Superior temporal gyrus (tissue), 1 donor: ENCODE measurements at regions not wholly inside any gene's neighbourhood (a gene's known extent, or its start where the extent isn't known, plus 50 kb on each side); places are given as distances from the start of the nearest gene placed in this dataset.
A peak's percentile ranks its signal among the peaks of the same experiment; 100 is the strongest.

Experiments used
- DNase-seq: peaks from one replicate; pipeline ENCODE4 v3.0.0-alpha.2; 2016; ENCODE audit errors: extremely low spot score

DNA sequence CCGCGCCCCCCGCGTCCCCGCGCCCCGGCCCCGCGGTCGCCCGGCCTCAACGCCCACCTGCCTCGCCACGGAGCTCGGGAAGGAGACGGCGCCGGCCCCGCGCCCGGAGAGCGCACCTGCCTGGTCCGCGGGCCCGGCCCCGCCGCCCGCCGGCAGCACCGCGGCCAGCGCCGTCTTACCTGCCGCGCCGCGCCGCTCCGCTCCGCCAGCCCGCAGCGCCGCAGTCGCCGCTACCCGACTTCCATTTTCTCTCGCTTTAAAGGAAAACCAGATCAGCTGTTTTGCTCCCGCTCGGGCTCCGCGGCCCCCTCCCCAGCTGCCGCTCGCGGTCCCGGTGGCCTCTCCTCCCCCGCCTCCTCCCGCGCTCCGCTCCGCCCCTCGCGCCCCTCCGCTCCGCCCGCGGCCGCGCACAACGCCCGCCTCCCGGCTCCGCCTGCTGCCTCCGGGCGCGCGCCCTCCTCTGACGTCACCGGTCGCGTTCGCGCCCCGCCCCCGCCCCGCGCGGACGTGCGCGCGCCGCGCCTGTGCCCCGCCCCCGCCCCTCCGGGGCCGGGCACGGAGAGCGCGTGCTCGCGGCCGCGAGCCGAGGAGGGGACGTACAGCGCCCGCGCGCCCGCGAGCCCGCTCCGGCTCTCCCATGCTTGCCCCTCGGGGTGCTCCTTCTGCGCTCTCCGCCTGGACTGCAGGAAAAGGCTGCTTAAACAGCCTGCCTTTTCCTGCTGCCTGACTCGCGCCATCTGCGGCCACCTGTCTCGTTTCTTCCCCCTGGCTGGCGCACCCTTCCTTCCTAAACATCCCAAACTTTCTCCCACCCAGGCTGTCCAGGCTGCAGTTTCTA lies 159.8 kb upstream of the CHRNA7 start, which contains the start of gene OTUD7A:
Gene OTUD7A (minus strand): TSS at position 346 of the 838 bp plus-strand sequence.
- peak; percentile 91 for DNase-seq

DNA sequence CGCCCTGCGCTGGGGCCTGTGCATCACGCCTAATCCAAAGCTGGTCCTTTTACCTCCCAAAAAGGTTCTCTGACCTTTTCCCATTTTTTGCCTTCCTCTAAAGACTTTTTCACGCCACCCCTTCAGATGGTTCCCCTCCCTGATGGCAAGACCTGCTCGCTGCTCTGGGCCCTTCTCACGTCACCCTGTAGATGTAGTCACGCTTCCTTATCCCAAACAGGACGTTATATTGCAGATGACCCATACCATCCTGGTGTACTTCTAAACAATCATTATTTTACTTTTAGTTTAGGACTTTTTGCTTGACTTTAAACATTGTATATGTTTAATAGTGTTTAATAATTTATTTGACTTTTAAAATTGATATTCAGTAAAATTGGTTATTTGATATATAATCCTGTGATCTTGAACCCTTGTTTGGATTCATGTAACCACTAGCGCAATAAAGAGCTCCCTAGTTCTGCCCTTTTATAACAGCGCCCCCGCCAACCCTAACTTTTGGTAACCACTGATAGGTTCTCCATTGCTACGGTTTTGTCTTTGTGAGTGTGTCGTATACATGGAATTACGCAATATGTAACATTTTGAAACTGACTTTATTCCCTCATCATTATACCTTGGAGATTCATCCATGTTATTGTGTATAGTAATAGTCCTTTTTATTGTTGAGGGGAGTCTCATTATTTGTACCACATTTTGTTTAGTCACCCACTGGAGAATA lies 159.0 kb upstream of the CHRNA7 start:
- DNase-seq = no peak

DNA sequence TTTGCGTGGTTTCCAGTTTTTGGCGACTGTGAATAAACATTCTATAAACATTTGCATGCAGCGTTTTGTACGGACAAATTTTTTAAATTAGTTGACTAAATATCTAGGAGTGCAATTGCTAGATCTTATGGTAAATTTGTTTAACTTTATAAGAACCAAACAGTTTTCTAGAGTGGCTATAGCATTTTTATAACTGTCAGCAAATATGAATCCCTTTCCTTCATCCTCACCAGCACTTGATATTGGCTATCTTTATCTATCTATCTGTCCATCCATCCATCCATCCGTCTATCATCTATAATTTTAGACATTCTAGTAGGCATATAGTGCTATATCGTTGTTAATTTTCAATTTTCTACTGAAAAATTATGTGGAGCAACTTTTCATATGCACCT lies 158.4 kb upstream of the CHRNA7 start:
- DNase-seq = no peak

DNA sequence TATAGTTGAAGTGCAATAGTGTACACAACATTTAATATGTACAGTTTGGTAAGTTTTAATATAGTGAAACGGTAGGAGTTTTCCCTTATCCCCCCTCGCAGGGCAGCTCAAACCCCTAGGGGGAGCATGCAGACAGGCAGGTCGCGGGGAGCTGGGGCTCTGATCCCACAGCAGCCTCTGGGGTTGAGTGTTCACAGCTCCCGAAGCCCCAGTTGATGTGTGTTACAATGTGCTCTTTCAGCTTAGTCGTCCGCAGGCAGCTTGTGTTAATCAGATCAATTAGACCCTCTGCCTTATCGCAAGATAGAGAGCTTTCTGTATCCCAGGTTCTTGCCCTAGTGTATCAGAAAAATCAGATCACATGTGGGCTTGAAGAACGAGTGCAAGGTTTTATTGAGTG lies 143.1 kb upstream of the CHRNA7 start:
- DNase-seq = no peak

DNA sequence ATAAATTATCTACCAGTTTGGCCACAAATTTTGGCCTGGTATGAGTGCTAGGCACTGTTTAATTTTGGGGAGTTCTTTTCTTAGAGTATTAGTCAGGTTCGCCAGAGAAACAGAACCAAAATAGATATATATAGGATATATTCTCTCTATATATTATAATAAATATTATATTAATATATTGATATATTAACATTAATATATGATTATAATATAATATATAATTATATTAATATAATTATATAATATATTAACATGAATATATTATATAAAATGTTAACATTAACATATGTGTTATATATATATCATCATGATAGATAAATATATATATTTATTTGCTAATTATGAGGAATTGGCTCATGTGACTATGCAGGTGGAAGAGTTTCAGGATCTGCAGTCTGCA lies 137.8 kb upstream of the CHRNA7 start:
- no peak for DNase-seq

DNA sequence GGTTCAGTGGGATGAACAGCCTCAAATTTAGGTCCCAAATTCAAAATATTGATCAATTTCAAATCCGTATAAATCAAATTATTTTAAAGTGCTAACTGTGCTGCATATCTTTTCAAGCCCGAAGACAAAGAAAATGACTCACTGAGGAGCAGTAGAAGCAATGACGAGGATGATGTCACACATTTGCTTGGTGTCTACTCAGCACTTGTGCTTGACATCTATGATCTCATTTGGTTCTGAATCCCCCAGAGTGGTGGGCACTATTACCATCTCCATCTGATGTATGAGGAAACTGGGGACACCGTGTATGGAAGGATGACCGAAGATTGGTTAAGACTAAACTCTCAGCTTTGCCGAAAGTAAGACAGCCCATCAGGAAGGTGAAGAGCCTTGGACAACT lies 136.5 kb upstream of the CHRNA7 start:
- DNase-seq = no peak

DNA sequence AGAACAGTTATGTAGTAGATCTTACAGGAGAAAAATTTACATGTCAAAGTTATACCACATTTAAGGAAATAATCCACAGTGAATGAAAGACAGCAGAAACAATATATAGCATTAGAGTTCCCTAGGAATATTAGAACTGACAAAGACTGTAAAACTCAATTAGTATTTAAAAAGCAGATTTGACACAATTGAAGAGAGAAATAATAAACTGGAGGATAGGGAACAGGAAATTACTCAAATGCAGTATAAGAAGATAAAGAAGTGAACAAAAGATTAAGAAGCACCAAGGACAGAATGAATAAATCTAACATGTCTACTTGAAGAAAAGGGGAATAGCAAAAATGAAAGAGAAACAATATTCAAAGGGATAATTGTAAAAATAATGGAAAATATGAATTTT lies 132.6 kb upstream of the CHRNA7 start:
- no peak for DNase-seq

DNA sequence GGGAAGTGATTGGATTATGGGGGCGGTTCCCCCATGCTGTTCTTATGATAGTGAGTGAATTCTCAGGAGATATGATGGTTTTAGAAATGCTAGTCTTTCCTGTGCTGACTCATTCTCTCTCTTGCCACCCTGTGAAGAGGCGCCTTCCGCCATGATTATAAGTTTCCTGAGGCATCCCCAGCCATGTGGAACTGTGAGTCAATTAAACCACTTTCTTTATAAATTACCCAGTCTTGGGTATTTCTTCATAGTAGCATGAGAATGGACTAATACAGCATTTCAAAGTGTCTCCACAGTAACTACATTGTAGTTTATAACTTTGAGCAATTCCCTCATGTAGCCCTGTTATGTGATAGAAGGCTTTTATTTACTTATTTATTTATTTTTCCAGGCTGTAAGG lies 128.8 kb upstream of the CHRNA7 start:
- DNase-seq = no peak

DNA sequence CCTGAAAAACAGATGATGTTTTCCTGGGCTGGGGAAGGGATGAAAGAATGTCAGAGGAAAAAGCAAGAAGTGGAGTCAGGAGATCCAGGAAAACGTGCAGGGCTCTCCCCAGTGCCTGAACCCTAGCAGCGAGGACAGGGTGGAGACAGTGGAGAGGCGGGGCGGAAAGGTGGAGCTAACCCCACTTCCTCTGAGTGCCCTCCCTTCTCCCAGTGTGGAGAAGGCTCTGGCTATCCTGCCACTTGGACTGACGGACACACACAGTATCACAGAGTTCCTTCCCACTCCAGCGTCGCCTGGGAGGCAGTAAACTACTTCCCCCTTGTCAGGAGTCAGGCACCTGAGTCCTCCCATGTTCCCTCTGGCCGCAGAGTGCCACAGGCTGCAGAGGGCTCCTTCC lies 125.3 kb upstream of the CHRNA7 start:
- no peak for DNase-seq

DNA sequence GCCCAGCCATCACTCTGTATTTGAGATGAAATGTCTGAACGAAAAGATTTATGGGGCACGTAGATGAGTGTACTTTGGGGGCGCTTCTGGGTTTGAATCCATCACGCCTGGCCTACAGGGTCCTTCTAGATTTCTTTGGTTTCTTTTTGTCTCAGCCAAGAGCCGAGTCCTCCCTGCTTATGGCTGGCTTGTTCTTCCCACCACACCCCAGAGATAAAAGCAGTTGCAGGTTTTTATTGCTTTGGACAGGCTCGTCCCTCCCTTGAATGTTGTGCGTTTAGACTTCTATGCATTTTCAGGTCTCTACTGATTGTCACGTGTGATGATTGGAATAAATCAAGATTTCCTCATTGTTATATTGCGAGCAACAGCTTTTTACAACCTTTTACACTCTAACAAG lies 104.8 kb upstream of the CHRNA7 start:
- no peak for DNase-seq

DNA sequence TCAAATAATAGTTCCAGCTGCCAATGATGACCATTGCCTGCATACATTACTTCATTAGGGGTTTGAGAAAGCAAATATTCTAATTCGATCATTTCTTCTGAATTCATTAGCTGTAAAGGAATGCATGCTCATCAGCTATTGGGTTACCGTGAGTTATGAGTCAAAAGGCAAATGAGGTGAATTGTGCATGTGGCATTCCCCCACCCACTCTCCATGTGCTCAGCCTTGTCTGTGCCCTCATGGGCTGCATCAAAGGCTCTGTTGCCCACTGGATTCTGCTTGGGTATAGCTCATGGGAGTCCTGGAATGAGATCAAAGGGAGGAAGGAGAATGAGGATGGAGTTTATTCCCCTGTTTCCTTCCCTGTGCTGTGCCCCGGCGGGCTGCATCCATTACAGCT lies 99.3 kb upstream of the CHRNA7 start:
- no peak for DNase-seq

DNA sequence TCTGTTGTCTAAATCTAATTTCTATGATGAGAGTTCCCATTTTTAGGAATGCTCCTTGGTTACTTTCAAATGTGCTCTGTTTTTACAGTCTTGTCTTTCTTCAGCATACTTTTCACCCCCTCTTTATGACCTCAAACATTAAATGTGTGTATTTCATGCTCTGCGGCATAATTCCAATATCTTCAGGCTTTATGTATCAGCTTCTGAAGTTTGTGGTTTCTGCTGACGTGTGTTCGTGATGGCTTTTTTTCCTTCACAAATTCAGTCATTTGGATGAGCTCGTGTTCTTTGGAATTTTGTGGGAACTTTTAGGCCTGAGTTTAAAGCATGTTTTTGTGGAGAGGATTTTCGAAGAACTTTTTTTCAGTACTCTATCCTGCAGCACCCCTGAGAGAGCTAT lies 97.7 kb upstream of the CHRNA7 start:
- no peak for DNase-seq

DNA sequence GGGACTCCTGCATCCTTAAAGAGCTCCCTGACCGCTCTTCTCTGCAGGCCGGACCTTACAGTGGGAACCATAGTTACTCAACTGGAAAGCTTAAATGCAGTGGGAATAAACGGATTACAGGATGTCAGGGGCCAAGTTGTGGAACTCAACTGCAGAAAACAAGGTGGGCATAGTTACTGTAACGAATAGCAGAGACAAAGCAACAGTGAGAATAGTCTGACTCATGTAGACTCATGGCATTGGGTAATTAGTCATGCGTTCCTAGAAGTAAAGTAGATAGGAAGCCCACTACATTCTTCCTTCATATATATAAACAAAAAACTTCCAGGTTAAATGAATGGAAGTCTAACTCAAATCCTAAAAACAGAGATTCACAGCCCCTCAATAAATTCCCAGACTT lies 95.5 kb upstream of the CHRNA7 start:
- DNase-seq = no peak

DNA sequence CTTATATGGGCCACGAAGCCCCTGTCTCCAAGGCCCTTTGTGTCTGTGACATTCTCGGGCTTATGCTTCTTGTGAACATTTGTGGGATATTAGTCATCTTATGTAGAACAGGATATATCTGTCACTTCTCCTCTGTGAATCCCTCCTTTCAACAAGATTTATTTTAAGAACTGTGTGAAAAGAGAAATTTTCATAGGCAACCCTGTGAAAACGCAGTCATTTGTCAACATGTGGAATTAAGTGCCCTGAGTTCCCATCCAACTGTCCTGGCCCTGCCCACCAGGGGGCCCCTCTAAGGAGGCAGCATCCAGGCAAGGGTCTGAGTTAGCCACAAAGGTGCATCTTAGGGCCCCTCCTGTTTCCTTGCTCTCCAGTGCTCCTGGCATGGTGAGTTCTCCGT lies 76.8 kb upstream of the CHRNA7 start:
- DNase-seq = peak; percentile 39

DNA sequence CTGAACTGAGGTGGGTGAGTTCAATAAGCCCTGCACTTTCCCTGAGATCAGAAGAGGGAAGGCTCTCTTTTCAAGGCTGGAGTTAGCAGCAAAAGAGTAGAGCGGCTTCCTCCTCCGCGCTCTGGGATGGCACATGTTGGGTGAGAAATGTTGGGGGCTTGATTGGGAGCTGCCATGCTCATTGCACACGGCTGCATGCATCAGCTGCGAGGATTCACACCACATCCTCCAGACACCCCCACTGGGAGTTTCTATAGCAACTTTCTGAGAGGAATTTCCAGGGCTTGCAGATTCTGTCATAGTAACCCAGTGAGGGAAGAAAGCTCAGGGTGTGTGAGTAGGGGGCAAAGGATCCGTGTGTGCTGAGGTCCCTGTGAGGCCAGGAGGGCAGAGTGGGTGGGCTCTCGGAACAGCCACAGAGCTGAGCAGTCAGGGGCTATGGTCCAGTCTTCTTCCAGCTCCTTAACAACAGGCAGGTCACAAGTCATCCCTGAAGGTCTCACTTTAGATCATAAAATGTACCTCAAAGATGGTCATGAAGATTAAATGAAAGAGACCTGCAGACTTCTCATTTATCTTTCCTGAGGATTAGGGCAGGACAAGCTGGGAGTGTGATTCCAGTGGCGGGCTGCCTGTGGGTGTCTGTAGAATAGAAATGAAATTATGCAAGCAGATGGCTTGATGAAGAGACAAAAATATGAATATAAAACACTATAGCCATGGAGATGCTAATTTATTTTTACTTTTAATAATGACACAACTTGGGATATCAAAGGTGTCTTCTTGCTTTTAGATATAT lies 75.7 kb upstream of the CHRNA7 start:
- DNase-seq = peak; percentile 62

DNA sequence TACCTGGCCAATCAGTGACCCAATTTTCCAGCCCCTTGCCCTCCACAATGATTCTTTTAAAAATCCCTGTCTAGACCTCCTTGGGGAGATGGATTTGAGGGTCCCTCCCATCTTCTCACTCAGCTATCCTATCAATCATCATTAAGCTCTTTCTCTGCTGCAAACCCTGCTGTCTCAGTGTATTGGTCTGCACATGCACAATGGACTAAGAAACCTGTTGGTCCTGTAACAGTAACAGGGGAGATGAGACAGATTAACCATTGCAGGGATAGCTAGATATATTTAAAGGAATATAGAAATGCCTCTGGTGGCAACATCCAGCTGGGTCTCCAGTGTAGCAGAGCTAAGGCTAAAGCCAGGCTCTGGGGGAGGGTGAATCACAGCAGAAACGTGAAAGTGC lies 74.6 kb upstream of the CHRNA7 start:
- DNase-seq = no peak

DNA sequence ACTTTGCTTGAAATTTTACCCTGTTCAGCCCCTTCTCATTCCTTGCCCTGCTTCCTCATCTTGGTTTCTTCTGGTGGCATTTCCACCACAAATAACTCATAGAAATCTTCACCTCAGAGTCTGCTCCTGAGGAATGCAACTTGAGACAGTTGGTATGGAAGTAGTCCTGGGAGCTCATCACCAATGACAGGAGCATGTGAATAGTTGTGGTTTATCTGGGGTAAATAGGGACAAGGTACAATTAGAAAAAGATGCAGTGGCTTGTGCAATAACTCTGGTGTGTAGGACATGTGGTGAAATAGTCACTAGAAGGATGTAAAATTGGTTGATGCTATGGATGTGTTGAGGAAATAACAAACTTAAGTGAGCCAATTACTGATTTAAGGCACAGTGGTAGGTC lies 72.7 kb upstream of the CHRNA7 start:
- DNase-seq = no peak

DNA sequence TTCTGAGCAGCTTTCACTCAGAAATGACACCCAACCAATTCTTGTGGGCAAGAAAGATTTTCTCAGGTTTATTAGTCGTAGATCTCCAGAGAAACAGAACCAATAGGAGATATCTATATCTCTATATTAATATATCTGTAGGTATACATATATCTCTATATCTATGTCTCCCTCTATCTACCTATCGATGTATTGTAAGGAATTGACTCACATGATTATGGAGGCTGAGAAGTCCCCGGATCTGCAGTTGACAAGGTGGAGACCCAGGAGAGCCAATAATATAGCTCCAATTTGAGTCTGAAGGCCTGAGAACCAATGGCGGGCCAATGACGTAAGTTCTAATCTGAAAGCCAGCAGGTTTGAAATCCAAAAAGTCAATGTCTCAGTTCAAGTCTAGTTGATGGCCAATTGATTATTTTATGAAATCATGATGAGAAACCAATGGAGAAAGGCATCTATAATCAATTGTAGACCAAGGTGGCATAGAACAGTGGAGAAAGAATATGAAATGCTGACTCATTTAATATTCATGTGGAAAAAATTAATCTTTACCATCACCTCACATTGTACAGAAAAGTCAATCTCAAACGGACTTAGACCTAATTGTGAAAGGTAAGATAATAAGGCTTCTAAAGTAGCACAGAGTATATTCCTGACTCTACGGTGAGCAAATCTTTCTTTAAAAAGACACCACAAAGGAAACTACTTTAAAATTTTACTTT lies 65.6 kb upstream of the CHRNA7 start:
- DNase-seq = no peak

DNA sequence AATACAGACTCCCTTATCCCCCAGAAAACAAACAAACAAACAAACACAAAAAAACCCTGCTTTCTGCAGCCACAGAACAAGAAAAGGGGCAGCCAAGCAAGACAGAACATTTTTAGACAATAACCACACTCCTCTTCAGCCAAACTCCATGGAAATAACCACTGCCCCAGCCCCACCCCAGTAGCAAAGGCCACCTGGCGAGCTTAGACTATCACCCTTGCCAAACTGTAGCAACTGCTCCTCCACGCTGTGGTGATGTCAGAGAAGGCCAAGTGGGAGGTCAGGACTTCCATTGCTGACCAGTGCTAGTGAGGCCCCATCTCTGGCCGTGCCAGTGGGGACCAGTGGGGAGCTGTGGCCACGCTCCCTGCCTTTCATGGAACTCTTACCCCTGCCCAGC lies 60.3 kb upstream of the CHRNA7 start:
- DNase-seq = no peak

DNA sequence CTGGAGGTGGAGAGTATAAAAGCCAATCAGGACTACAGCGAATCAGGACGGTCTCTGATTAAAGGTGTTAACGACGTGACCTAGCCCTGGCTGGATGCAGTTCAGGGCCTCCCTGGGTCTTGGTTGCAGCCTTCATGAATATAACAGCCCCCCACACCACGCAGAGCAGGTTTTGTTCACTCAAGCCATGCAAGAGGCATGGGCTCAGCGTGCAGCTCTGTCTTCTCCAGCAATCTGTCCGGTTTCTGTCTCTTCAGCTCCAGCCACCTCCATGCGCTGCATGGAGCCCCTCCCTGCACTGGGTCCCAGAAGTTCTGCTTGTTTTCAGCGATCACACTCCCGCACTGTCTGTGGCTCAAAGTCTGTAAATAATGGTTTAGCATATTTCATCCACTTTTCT lies 57.1 kb upstream of the CHRNA7 start:
- DNase-seq = no peak

DNA sequence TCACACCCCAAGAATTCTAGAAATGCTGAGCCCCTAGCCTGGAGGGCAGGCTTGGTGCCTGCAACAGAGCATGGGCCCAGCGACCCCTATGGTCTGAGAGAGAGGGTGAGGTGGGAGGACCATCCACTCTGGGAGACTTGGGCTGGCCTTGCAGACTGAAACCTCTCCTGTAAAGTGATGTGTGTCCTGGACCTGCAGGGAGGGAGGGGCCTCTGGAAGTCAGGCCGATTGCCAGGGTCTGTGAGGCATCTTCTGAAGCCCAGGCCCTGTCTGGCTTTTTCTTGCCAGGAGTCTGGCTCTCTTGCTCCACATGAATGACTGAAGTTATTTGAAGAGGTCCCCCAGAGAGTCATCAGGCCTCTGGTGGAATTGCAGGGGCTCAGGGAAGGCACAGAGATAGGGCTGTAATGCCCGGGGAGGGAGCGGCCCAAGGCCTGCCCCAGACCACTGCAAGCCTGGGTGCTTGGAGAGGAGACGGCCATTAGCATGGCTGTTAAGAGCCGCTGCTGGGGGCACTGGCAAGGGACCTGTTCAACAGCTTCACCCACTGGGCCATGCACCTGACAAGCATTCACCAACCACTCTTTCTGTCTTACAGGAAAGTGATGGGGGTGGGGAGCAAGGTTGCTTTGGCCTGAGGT lies 56.0 kb upstream of the CHRNA7 start:
- DNase-seq = no peak
